ENCODE measurements at regions not wholly inside any gene's neighbourhood (a gene's known extent, or its start where the extent isn't known, plus 50 kb on each side); places are given as distances from the start of the nearest gene placed in this dataset.

GRCh38 chr2:2640371-2640770 lies 309.3 kb upstream of the MYT1L start (continued):
- TF ChIP-seq E2F8 (IDR thresholded peaks at IDR 0.05; ENCODE audit: low read depth, partially characterized antibody) (no peak), TCF12 (IDR thresholded peaks at IDR 0.05; ENCODE audit: low read depth, low read length) (no peak), PML (IDR thresholded peaks at IDR 0.05; ENCODE audit: low read length) (no peak), TAF1 (IDR thresholded peaks at IDR 0.05; ENCODE audit: borderline replicate concordance, low read depth, low read length) (no peak), NFYA (IDR thresholded peaks at IDR 0.05; ENCODE audit: borderline replicate concordance, low read depth, low read length) (no peak), MYC (IDR thresholded peaks at IDR 0.05; ENCODE audit: insufficient read depth, insufficient read length, insufficient replicate concordance, low read length, severe bottlenecking) (no peak), RFX5 (IDR thresholded peaks at IDR 0.05; ENCODE audit: low read depth, low read length) (no peak), GATAD2B (conservative IDR thresholded peaks at IDR 0.05; ENCODE audit: low read depth) (no peak), CUX1 (IDR thresholded peaks at IDR 0.05; ENCODE audit: insufficient replicate concordance, low read depth, low read length) (no peak), MEF2B (IDR thresholded peaks at IDR 0.05; ENCODE audit: partially characterized antibody, poor library complexity, severe bottlenecking) (no peak), CHD2 (IDR thresholded peaks at IDR 0.05; ENCODE audit: borderline replicate concordance, low read depth, low read length) (no peak), ELK1 (IDR thresholded peaks at IDR 0.05; ENCODE audit: low read depth, low read length) (no peak), NRF1 (conservative IDR thresholded peaks at IDR 0.05; ENCODE audit: low read depth, low read length) (no peak)

Data from GM12878 (cell line).